Activated CD8-positive, alpha-beta memory T cell treated with anti-CD3 and anti-CD28 coated beads, Interleukin-2, amount 50 U/mL, for 48 hours (primary cell): ENCODE measurements at regions not wholly inside any gene's neighbourhood (a gene's known extent, or its start where the extent isn't known, plus 50 kb on each side); places are given as distances from the start of the nearest gene placed in this dataset.
A peak's percentile ranks its signal among the peaks of the same experiment; 100 is the strongest.

Experiments
- DNase-seq: peaks from one replicate; pipeline ENCODE4 v3.0.0-alpha.2; 2020

DNA sequence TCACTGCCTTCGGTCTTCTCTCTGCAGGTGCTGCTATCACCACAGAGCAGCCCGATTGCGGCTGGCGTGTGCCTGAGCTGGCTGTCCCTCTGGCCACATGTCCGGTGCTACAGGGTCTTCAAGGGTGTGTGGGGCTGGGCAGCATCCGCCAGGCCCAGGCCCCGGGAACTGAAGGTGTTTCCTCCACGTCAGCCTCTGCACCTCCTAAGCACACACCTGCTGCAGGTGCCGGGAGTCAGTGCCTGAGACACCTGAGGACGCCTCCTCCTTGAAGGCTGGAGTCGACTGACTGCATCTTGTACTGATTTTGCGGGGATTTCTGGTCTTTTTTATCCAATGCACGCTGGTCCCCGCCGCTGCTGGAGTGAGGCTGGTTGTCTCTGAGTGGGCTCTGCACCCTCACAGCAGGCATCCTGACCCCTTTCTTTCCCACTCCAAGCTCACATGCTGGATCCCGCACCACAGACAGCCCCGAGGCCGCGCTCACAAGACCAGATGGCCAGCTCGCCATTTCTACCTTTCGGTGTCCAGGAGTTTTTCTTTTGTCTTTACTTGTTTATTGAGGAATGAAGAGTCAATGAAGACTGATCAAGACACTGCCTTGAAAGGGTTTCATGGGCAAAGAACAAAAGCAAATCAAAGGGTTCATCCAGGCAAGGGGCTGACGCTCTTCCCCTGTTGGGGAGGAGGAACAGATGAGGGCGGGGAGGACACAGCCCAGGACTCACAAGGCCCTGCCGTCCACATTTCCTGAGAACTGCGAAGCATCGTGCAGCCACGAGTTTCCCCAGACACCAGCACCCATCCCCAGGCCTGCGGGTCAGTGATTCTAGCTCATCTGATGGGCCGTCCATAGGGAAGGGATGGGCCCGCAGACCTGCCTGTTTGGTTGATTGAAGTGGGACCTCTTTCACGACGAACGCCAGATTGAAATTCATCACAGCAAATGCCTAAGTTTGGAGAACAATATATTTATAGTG lies 203.8 kb upstream of the SOX1 start:
- DNase-seq, result no peak

DNA sequence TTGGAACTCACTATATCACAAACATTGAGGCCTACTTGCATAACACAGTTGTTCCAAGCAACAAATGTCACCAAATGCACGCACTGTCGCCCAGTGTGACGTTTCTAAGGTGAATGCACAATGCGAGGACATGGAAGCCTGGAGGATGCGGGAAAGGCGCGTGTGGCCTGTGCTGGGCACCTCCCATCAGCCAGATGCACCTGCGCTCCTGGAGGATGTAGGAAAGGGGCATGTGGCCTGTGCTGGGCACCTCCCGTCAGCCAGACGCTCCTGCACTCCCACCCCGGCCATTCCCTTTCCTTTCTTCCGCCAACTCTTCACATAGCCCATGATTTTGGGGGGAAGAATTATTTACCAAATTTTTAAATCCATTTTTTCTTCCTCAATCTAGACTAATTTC lies 202.4 kb upstream of the SOX1 start:
- DNase-seq, result no peak

DNA sequence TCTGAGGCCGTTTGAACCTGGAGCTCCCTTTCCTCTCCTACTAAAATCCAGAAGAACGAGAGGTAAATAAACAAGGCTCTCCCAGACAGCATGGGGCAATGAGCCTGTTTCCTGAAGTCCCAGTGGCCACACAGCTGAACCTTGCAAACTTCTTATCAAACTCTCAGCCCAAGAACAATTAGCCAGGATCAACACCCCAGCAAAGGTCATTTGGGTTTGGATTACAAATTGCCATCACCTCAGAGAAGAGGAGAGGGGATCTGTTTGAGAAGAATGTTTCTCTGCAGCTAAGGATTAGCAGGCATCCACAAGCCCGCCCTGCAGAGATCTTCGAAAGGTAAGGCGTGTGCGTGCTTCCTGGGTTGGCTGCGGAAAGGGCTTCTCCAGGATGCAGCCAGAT lies 201.9 kb upstream of the SOX1 start:
- no peak for DNase-seq

DNA sequence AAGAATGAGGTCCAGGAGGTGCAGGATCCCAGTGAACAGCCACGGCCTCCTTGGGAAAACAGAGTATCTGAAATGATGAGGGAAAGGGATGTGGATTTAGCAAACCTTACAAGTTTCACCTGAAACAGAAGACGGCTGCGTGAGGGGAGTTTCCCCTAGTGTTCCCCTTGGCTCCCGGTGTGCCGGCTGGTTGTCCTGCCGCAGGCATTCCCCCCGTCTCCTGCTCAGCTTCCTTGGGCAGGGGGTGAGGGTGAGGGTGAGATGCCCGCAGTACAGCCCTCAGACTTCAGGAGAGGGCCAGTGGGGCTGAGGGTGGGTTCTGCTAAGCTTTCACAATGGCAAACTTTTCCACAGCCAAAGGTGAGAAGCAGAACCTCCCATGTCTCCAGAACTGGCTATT lies 201.1 kb upstream of the SOX1 start:
- no peak for DNase-seq

DNA sequence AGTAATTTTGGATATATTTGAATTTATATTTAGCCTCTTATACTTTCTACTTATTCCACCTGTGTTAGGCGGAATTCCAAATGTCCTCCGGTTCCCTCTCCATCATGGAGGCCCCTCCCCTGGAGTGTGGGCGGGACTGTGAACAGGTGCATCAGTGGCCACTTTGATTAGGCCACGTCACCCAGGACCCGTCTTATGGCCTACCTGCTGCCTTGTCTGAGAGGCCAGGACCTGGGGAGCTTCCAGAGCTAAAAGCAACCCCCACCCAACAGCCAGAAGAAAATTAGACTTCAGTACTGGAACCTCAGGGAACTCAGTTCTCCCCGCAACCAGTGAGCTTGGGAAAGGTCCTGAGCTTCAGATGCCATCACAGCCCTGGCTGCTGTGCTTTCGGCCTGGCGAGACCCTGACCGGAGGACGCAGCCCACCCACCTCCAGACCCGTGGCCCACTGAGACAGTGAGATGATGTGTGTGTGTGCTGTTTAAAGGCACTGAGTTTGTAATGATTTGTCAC lies 200.2 kb upstream of the SOX1 start:
- DNase-seq, result no peak

DNA sequence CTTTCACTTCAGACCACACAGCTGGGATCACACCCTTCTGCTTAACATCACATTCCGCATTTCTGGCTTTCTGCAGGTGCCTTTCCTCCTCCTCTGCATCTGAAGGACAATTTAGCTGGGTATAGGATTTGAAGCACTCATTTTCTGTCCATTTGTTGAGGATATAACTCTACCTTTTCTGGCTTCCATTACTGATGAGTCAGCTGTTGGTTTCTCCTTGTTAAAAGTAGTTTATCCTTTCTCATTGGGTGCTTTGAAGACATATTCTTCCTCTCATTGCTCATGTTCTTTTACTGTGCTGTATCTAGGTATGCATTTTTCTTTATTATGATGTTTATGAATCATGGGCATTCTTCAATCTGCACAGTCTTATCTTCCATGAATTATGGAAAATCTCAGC lies 199.3 kb upstream of the SOX1 start:
- no peak for DNase-seq

DNA sequence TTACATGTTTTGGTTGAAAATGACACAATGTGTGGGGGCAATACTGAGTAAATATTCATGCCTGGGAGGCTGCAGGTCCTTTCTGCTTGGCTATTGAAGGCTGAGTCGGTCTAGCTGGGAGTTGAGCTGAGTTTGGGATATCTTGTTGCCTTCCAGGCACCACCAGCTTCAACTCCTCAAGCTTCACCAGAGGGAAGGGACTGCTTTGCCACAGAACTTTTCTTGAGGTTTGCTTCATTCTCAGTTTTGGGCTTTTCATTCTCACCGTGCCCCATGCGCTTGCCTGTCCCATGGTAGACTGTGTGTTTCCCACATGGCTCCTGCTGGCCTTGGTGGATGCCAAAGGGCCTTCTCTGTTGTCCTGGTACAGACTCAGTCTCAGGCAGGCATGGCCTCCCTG lies 198.2 kb upstream of the SOX1 start:
- DNase-seq, result no peak

DNA sequence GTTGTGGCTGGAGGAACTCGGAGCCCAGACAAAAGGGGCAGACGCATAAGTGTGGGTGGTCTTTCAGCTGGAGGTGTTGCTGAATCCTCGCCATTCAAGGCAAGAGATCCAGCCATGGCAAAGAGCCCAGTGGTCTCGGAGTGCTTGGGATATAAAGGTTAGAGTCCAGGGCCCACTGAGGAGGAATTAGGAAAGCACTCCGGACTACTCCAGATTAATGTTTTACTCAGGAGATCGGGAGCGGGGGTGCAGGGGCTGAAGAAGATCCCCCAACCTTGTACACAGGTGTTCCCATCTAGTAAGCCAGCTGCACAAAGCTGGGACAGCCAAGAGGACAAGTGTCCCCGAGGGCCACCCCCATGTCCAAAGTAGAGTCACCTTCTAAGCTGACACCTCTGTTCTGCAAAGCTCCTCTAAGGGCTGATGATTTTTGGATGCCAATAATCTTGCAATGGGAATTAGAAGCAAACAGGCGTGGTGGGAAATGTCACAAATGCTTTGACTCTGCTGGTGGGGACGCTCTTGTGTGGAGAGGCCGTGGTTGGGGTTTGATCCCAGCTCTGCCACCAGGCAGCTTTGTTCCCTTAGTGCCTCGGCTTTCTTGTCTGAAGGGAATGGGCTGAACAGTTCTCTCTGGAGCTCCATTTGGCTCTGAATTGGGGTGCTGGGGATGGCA lies 194.3 kb upstream of the SOX1 start:
- no peak for DNase-seq

DNA sequence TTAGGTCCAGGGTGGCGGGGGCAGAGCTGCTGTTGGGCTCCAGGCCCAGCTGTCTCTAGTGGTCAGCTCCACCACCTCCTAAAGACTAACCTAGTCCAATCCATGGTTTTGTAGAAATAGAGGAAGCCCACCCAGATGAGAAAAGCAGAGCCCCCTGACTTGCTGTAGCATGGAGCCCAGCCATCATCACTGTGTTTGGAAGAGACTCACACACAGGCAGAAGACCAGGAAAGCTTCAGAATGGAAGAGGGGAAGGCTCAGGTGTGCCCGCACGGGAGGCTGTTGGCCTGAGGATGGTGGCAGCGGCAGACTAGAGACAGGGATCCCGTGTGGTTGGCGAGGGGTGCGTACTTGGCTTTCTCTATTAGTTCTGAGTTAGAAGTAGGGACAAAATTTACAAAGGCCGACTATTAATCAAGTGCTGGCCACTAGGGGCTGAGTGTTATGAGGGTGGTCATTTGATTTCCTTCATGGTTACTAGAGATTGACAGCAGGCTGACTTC lies 193.2 kb upstream of the SOX1 start:
- no peak for DNase-seq

DNA sequence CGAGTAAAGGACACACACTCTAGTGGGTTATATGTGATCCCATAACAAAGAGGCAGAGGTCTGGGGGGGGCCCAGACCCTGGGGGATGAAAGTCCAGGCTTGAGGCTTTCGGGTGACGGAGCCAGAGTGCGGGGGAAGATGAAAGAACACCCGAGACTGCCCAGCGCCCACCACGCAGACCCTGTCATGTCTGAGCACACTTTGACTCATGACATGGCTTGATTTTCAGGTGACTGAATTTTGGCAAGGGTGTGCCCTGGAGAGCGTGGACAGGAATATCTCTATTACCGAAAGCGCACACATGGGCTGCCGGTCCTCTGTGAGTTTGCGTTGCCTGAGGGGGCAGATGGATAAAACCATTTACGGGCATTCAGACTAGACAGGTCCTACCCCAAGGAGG lies 192.0 kb upstream of the SOX1 start:
- DNase-seq, result peak; percentile 4

DNA sequence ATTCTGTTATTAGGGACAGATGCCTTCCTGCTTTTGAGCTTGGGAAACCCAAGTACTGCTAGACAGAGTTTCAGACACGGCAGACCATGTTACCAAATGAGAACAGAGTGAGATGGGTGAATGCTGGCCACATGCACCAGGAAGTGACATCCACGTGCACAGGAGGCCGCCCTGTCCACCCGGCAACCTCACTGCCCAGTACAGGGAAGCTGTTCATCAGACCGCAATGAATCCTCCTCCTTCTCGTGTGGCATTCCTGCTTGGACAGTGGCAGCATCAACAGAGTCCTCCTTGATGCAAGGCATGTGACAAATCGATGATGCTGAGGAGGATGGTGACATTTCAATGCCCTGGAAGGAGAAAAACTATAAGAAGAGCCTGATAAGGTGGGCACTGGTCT lies 191.0 kb upstream of the SOX1 start:
- peak; percentile 6 for DNase-seq

DNA sequence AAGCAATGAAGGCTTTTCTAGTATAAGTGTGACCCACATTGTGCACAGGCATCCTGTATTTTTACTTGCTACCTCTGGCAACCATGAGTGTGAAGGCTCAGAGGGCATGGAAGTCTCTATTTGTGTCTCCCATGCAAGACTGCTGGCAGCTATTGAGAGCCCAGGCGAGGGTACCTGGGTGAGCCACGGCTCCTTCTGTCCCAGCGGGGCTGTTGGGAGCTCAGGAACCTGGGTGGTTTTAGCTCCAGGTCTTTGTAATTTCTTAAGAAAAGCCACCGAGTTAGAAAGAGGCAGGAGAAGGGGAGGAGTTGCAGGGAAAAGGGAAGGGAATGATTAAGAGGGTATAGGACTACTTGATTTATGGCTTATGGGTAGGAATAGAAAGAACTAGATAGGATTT lies 190.4 kb upstream of the SOX1 start:
- no peak for DNase-seq

DNA sequence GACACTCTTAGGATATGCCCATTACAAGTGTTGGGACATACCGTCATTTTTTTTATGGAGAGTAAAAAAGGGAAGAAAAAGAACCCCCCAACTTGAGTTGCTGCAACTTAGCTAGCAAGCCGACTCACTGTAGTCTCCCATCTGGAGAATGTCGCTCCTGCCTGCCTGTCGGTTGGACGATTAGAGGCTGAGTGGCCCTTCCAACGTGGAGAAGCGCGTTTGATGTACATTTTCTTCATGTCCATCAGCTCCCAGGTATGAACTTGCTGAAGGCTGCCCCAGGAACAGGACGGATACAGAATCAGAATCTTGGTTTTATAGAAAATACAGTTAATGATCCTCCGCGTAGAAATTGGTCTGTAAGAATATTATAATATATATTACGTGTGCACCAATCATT lies 189.0 kb upstream of the SOX1 start:
- DNase-seq, result peak; percentile 10

DNA sequence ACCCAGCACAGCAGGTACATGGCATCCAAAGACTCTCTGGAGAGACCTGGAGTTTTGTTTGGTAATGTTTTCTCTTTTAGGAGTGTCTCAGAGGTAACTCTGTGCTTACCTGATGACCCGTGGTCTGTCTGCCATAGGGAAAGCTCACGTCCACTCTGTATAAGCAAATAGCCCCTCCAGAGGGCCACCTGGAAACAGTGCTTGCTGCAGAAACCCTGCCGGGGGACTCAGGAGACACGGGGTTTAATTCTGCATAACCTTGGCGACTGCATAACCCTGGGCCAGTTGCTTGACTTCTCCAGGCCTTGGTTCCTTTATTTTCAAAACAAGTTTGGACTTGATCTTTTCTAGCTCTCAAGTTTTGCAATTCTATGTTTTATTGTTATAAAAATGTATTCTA lies 187.2 kb upstream of the SOX1 start:
- DNase-seq, result peak; percentile 8

DNA sequence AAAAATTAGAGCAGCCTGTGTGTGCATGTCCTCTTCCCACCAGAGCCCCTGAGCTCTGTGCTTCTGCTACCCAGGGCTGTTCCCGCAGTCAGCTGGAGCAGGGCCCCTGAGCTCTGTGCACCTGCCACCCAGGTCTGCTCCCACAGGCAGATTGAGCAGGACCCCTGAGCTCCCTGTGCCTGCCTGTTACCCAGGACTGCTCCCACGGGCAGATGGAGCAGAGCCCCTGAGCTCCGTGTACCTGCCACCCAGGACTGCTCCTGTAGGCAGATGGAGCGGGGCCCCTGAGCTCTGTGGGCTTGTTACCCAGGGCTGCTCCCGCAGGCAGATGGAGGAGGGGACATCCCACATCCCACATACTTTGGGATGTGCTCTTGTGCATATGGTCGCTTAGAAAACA lies 186.8 kb upstream of the SOX1 start:
- peak; percentile 6 for DNase-seq

DNA sequence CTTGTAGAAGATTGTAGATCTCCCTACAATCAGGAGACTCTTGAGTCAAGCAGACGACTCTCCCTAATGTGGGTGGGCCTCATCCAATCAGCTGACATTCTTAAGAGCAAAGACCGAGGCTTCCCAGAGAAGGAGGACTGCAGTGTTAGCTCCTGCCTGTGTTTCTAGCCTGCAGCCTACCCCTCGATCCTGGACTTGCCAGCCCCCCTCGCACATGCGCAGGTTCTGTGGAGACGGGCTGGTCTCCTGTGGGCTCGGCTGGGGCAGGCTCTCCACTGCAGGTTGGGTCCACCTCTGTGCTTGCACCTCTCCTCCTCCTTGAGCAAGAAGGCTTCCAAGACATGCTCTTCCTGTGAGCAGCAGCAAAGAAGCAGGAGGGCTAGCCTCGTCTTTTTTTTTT lies 185.2 kb upstream of the SOX1 start:
- peak; percentile 13 for DNase-seq

DNA sequence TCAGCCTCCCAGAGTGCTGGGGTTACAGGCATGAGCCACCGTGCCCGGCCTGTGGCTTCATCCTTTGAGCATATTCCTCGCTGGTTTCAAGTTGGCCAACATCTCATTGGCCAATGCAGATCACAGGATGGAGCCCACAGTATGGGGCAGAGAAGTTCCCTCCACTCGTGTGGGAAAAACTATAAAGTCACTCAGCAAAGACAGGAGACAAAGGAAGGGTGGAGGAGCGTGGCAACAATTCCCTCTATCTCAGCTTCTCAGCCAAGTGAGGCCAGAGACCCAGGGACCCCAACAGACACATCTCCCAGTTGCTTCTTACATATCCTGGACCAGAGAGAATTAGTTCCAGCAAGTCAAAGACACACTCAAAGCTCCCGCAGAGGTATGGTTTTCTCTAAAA lies 184.6 kb upstream of the SOX1 start:
- DNase-seq, result no peak

DNA sequence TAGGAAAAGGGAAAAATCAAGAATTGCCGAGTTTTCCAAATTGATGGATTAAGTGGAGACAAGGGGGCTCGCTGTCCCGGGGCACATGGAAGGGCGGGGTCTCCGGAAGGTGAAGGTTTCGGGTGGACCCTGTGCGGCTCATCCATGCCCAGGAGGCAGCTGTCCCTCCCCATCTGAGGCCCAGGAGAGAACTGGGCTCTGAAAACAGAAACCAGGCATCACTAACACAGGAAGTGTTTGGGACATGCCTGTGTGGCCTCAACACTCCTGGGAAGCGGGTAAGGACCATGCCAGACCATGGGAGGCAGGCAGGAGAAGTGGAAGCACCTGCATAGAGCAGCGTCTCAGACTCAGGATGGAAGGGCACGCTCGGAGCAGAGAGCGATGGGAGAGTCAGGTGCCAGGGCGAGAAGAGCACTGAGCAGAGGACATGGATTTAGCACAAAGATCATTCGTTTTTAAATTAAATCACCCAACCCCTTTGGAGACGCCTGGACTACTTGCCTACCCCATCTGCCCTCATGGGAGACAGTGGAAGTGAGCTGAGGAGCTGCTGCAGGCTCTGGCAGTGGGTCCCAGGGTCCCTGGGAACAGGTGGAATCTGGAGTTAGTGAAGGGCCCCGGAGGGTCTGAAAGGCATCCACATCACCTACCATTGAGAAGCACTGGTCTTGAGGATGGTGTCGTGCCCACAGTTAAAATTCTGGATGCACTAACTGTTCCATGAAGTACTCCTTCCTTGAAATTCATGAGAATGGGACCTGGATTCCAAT lies 183.2 kb upstream of the SOX1 start:
- DNase-seq, result no peak

DNA sequence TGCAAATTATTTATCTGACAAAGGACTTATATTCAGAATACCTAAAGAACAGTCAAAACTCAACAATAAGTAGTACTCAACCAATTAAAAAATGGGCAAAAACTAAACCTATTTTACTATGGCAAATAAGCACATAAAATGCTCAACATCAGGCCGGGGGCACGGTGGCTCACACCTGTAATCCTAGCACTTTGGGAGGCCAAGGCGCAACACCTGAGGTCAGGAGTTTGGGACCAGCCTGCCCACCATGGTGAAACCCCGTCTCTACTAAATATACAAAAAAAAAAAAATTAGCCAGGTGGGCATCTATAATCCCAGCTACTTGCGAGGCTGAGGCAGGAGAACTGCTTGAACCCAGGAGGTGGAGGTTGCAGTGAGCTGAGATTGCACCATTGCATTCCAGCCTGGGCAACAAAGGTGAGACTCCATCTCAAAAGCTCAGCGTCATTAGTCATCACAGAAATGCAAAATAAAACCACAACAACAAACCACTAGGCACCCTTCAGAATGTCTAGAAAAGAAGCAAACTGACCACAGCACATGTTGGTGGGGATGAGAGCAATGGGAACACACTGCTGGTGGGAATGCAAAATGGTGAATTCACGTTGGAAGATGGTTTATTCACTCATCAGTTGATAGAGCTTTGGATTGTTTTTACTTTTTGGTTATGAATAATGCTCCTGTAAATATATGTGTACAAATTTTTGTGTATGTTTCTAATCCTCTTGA lies 180.6 kb upstream of the SOX1 start:
- peak; percentile 12 for DNase-seq

DNA sequence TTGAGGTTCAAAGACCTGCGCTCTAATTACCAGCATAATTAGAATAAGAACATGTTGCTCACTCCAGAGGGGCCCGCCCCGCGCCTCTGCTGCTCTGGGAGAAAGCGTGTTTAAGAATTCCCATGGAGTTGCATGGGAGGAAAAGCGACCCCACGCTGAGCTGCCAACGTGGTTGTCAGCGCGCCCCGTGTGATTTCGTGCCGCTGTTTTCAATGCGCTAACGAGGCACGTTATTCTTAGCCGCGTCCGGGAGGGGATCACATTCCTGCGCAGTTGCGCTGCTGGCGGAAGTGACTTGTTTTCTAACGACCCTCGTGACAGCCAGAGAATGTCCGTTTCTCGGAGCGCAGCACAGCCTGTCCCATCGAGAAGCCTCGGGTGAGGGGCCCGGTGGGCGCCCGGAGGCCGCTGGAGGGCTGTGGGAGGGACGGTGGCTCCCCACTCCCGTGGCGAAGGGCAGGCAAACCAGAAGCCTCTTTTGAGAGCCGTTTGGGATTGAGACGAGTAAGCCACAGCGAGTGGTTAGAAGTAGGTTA lies 173.8 kb upstream of the SOX1 start:
- DNase-seq, result peak; percentile 40

DNA sequence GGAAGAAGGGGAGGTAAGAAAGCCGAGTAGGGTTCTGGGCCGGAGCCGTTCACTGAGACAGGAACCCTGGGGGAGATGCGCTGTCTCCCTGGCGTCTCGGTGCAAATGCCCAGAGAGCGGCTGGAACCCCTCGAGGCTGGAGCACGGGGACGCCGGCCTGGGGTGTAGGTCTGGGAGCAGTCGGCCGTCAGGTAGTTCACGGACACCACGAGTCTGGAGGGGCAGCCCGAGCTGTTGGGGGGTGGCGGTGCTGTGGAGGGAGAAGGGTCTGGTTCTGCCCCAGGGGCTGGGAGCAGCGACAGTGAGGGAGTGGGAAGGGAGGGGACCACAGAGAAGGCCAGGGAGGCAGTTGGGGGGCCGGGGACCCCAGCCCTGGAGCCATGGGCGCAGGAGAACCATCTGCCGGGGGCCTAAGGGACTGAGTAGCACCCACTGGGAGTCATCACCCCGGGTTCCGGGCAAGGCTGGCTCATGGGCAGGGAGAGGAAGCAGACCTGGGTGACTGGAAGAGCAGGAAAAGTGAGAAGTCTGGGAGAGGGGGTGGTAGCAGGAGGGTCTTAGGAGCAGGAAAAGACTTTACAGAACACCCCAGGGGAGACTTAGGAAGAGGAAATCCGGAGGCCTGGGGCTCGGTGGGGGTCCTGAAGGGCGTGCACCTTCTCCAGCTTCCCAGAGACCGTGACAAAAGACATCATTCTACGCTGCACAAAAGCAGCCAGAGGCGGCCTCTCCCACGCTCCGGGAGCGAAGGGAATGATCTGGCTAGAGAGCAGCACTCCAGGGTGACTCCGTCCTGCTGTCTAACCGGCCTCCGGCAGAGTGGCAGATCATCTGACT lies 173.1 kb upstream of the SOX1 start:
- DNase-seq, result peak; percentile 34
